ENCODE measurements at regions not wholly inside any gene's neighbourhood (a gene's known extent, or its start where the extent isn't known, plus 50 kb on each side); places are given as distances from the start of the nearest gene placed in this dataset.

DNA sequence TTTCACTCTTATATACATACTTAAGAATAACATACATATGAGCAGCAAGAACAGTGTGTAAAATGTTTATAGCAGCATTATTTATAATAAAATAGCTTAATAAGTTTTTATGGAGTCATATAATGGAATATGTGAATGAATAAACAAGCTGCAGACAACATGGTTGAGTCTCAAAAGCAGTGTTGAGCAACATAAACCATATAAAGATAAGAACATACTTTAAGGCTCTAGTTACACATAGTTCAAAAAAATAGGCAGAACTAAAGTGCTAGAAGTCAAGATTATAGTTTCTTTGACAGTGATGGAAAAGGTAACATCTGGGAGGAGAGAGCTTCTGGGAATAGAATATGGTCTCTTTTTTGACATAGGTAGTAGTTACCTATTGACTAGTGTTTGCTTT lies 53.7 kb upstream of the ADAMTS19 start:
- DNase-seq = no peak

Data from DMS 273 treated with DMSO at 0.1 percent for 48 hours (cell line).